Naive B cell (primary cell): ENCODE measurements at regions not wholly inside any gene's neighbourhood (a gene's known extent, or its start where the extent isn't known, plus 50 kb on each side); places are given as distances from the start of the nearest gene placed in this dataset.

Experiments used
- ATAC-seq, 2 donors: fragments of 150-1000 bp; cut with Tn5 transposase; 2 replicates each; pipeline ENCODE4 v1.10.0; 2021; ENCODE audit warnings: low read depth in 2 of 2, mild to moderate bottlenecking in 2 of 2, moderate library complexity in 2 of 2
- DNase-seq: peaks from one replicate; pipeline ENCODE4 v3.0.0; 2022
- H3K27ac Mint-ChIP-seq, 6 donors: one replicate each; pipeline ENCODE4 v1.8.0; 2020 to 2022; ENCODE audit warnings: mild to moderate bottlenecking in 6 of 6, mixed read lengths in 6 of 6, moderate library complexity in 5 of 6, inconsistent platforms in 2 of 6
- H3K27me3 Mint-ChIP-seq, 3 donors: one replicate each; pipeline ENCODE4 v1.8.0; 2021 to 2022; ENCODE audit warnings: mixed read lengths in 3 of 3, mild to moderate bottlenecking in 1 of 3
- H3K36me3 Mint-ChIP-seq, 2 donors: one replicate each; pipeline ENCODE4 v1.8.0; 2020 to 2022; ENCODE audit warnings: mixed read lengths in 2 of 2, inconsistent platforms in 1 of 2, mild to moderate bottlenecking in 1 of 2
- H3K4me1 Mint-ChIP-seq, 3 donors: one replicate each; pipeline ENCODE4 v1.8.0; 2020 to 2022; ENCODE audit warnings: mixed read lengths in 3 of 3, inconsistent platforms in 1 of 3, mild to moderate bottlenecking in 1 of 3, moderate library complexity in 1 of 3
- H3K4me3 Mint-ChIP-seq, 8 donors: one replicate each; pipeline ENCODE4 v1.8.0; 2020 to 2022; ENCODE audit warnings: mild to moderate bottlenecking in 8 of 8, mixed read lengths in 8 of 8, moderate library complexity in 8 of 8, inconsistent platforms in 2 of 8
- H3K9me3 Mint-ChIP-seq, 7 donors: one replicate each; pipeline ENCODE4 v1.8.0; 2020 to 2022; ENCODE audit warnings: mixed read lengths in 7 of 7, mild to moderate bottlenecking in 5 of 7, inconsistent platforms in 2 of 7, moderate library complexity in 1 of 7

DNA sequence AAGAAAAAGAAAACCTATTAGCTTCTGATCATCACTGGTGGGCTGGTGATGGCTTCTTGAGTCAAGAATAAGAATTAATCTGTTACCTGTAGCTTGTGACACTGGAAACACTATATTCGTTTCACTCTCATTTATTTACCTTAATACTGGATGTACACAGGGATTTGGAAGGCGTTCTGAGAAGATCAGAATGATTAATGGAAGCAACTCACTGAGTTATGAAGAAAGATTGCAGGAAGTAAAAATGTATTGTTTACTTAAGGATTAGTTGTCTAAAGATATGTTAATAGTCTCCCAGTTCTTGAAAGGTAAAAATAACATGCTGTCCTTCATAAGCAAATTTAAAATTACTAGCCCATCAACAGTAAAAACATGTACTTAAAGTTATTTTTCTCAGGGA is 644.9 kb upstream of the NCAM2 start:
- ATAC-seq (no peak), DNase-seq (no peak)
- Mint-ChIP-seq H3K27me3 (no peaks in the 10 kb centered on the region), H3K9me3 (peaks cover 0 to 8% (median 4%) of the 10 kb centered on the region in 7 donors), H3K36me3 (no peaks in the 10 kb centered on the region), H3K4me1 (no peaks in the 10 kb centered on the region), H3K27ac (no peak overlapping the region), H3K4me3 (no peak overlapping the region)

- H3K27ac Mint-ChIP-seq: no peak overlapping the region
- H3K9me3 Mint-ChIP-seq: peaks cover 0 to 7% (median 0%) of the 10 kb centered on the region in 7 donors
- H3K4me1 Mint-ChIP-seq: no peaks in the 10 kb centered on the region
- DNase-seq: no peak
- H3K4me3 Mint-ChIP-seq: no peak overlapping the region
- no peaks in the 10 kb centered on the region for H3K36me3 Mint-ChIP-seq
- ATAC-seq: no peak
- H3K27me3 Mint-ChIP-seq: no peaks in the 10 kb centered on the region
Observed at GRCh38 chr21:20373031-20373430, 625.2 kb upstream of the NCAM2 start.

DNA sequence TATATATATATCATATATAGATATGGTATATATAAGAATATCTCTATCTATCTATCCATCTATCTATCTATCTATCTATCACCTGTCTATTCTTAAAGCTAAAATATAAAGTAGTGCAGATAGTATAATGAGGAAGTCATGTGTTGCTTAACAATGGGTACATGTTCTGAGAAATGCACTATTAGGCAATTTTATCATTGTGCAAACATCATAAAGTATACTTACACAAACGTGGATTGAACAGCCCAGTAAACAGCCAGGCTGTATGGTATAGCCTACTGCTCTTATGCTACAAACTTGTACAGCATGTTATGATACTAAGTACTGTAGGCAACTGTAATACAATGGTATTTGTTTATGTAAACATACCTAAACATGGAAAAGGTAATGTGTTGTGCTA is 621.0 kb upstream of the NCAM2 start:
- ATAC-seq: no peak

GRCh38 chr21:20388400-20388799 is 609.8 kb upstream of the NCAM2 start:
- H3K9me3 Mint-ChIP-seq: peaks cover 6 to 15% (median 11%) of the 10 kb centered on the region in 7 donors
- H3K4me1 Mint-ChIP-seq: no peaks in the 10 kb centered on the region
- no peak overlapping the region for H3K4me3 Mint-ChIP-seq
- DNase-seq (no peak), ATAC-seq (no peak)
- H3K36me3 Mint-ChIP-seq: no peaks in the 10 kb centered on the region
- no peaks in the 10 kb centered on the region for H3K27me3 Mint-ChIP-seq
- H3K27ac Mint-ChIP-seq: no peak overlapping the region

More for the DNA sequence above, 621.0 kb upstream of the NCAM2 start:
- H3K4me1 Mint-ChIP-seq: no peaks in the 10 kb centered on the region
- no peaks in the 10 kb centered on the region for H3K27me3 Mint-ChIP-seq
- no peak for DNase-seq
- H3K36me3 Mint-ChIP-seq: no peaks in the 10 kb centered on the region
- H3K27ac Mint-ChIP-seq: no peak overlapping the region
- H3K9me3 Mint-ChIP-seq: peaks cover 0 to 6% (median 0%) of the 10 kb centered on the region in 7 donors
- no peak overlapping the region for H3K4me3 Mint-ChIP-seq

GRCh38 chr21:20396798-20397197 is 601.4 kb upstream of the NCAM2 start:
- Mint-ChIP-seq H3K4me3 (peak overlapping the region in 1 of 8 donors; percentile 54), H3K27me3 (no peaks in the 10 kb centered on the region), H3K9me3 (peaks cover 0 to 9% (median 2%) of the 10 kb centered on the region in 7 donors), H3K27ac (no peak overlapping the region), H3K36me3 (no peaks in the 10 kb centered on the region), H3K4me1 (no peaks in the 10 kb centered on the region)
- ATAC-seq (no peak), DNase-seq (no peak)

DNA sequence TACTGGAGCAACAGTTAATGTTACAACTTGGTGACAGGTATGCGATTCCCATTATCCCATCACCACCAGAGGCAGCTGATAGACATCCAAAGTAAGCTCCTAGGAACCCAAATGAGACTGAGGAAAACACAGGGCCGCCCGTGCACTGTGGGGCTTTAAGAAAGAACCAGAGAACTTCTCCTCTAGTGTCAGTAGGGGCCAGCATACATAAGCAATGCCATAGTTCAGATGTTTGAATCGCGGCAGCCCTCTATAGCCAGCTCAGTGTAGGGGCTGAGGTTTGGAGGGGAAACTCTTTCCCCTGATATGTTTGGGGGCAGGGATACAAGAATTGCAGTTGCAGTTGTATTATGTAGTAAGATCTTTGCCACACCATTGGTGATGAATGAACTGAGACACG is 593.3 kb upstream of the NCAM2 start:
- Mint-ChIP-seq H3K4me1 (no peaks in the 10 kb centered on the region), H3K9me3 (peaks cover 3 to 37% (median 6%) of the 10 kb centered on the region in 7 donors), H3K4me3 (no peak overlapping the region), H3K36me3 (no peaks in the 10 kb centered on the region), H3K27ac (no peak overlapping the region), H3K27me3 (no peaks in the 10 kb centered on the region)
- ATAC-seq (no peak), DNase-seq (no peak)

GRCh38 chr21:20418353-20418752 is 579.9 kb upstream of the NCAM2 start:
- no peaks in the 10 kb centered on the region for H3K4me1 Mint-ChIP-seq
- no peaks in the 10 kb centered on the region for H3K36me3 Mint-ChIP-seq
- no peak for DNase-seq
- no peaks in the 10 kb centered on the region for H3K27me3 Mint-ChIP-seq
- H3K4me3 Mint-ChIP-seq: no peak overlapping the region
- peaks cover 2 to 24% (median 13%) of the 10 kb centered on the region in 7 donors for H3K9me3 Mint-ChIP-seq
- ATAC-seq: no peak
- no peak overlapping the region for H3K27ac Mint-ChIP-seq

- Mint-ChIP-seq H3K27ac (no peak overlapping the region), H3K4me1 (no peaks in the 10 kb centered on the region), H3K4me3 (no peak overlapping the region), H3K27me3 (no peaks in the 10 kb centered on the region), H3K9me3 (peaks cover 2 to 24% (median 13%) of the 10 kb centered on the region in 7 donors), H3K36me3 (no peaks in the 10 kb centered on the region)
- DNase-seq (no peak), ATAC-seq (no peak)
Observed at GRCh38 chr21:20419772-20420171, 578.4 kb upstream of the NCAM2 start.

GRCh38 chr21:20424943-20425342 is 573.3 kb upstream of the NCAM2 start:
- DNase-seq (no peak), ATAC-seq (no peak)
- Mint-ChIP-seq H3K4me1 (no peaks in the 10 kb centered on the region), H3K9me3 (peaks cover 3 to 25% (median 5%) of the 10 kb centered on the region in 7 donors), H3K27me3 (no peaks in the 10 kb centered on the region), H3K27ac (no peak overlapping the region), H3K4me3 (no peak overlapping the region), H3K36me3 (no peaks in the 10 kb centered on the region)

GRCh38 chr21:20425856-20426255 is 572.4 kb upstream of the NCAM2 start:
- H3K4me3 Mint-ChIP-seq: no peak overlapping the region
- no peak overlapping the region for H3K27ac Mint-ChIP-seq

DNA sequence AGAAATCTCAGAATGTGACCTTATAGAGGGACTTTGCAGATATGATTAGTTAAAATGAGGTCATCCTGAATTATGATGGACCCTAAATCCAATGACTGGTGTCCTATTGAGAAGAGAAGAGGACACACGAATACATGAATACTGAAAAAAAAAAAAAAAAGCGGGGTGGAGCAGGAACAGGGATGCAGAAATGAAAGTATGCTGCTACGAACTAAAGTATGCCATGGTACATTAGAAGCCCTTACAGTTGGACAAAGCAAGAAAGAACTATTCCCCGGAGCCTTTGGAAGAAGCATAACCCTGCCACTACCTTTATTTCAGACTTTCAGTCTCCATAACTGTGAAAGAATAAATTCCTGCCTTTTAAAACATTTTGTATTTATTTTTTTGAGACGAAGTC is 557.9 kb upstream of the NCAM2 start:
- Mint-ChIP-seq H3K36me3 (no peaks in the 10 kb centered on the region), H3K4me1 (no peaks in the 10 kb centered on the region), H3K4me3 (no peak overlapping the region), H3K27me3 (no peaks in the 10 kb centered on the region), H3K9me3 (peaks cover 0 to 7% (median 4%) of the 10 kb centered on the region in 7 donors), H3K27ac (no peak overlapping the region)
- no peak for ATAC-seq
- DNase-seq: no peak

More at GRCh38 chr21:20425856-20426255, 572.4 kb upstream of the NCAM2 start:
- no peaks in the 10 kb centered on the region for H3K36me3 Mint-ChIP-seq
- DNase-seq (no peak), ATAC-seq (no peak)
- H3K27me3 Mint-ChIP-seq: no peaks in the 10 kb centered on the region
- H3K4me1 Mint-ChIP-seq: no peaks in the 10 kb centered on the region
- peaks cover 3 to 22% (median 5%) of the 10 kb centered on the region in 7 donors for H3K9me3 Mint-ChIP-seq

DNA sequence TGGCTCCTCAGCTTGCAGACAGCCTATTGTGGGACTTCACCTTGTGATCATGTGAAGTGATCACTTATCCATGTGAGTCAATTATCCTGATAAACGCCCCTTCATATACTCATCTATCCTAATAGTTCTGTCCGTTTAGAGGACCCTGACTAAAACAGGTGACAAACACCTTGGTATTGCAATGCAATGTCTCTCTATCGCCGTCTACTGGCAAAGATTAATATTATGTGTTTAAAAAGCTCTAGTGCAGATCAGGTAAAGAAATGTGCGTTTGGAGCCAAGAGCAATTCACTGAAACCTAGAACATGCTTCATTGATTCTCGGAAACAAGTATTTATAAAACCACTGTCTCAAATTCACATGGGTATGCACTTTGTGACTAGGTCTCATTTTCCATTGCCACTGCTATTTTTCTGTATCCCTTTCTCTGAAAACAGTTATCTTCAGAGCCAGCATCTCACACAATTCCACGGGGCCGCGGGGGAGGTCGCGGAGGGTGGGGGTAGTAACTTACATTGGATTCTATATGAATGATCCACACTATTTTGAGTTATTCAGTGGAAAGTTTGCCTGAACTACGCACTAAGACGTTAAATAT is 554.6 kb upstream of the NCAM2 start:
- Mint-ChIP-seq H3K4me1 (no peaks in the 10 kb centered on the region), H3K27ac (no peak overlapping the region), H3K9me3 (peaks cover 0 to 7% (median 4%) of the 10 kb centered on the region in 7 donors), H3K36me3 (no peaks in the 10 kb centered on the region), H3K27me3 (no peaks in the 10 kb centered on the region), H3K4me3 (no peak overlapping the region)
- DNase-seq: no peak
- ATAC-seq: no peak

DNA sequence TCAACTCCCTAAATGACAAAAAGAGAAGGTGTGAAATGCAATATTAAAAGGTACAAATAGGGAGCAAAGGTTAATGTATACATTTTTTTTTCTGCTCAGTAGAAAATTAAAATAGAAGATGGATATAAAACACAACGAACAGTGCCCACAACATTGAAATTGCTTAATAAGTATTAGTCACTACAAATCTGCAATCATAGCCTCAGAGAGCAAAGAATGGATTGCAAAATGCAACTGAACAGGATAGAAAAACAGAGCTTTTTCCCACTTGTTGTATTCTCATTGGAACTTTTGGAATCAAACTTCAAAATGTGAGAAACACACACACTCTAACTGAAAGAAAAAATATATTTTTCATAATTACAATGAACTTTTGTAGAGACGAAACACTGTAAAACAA is 552.2 kb upstream of the NCAM2 start:
- Mint-ChIP-seq H3K27ac (no peak overlapping the region), H3K36me3 (no peaks in the 10 kb centered on the region), H3K4me3 (no peak overlapping the region), H3K9me3 (peaks cover 0 to 7% (median 4%) of the 10 kb centered on the region in 7 donors), H3K27me3 (no peaks in the 10 kb centered on the region), H3K4me1 (no peaks in the 10 kb centered on the region)
- DNase-seq (no peak), ATAC-seq (no peak)

DNA sequence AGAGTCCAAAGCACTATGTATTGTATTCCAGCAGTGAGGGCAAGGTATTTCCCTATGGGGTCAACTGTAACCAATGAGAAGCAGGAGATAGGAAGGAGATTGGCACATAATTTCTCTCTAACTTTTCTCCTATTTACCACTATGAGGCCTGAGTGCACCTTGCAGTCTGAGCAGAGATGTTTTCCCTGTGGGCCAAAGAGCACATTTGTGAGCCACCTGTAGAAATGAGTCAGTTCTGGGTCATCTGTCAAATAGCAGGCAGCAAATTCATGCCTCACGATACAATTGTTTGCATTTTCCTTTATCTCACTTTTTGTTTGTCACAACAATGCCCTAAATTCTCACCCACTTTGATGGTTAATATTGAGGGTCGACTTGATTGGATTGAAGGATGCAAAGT is 547.2 kb upstream of the NCAM2 start:
- H3K27ac Mint-ChIP-seq: no peak overlapping the region
- no peaks in the 10 kb centered on the region for H3K36me3 Mint-ChIP-seq
- H3K4me3 Mint-ChIP-seq: no peak overlapping the region
- DNase-seq: no peak
- ATAC-seq: no peak
- H3K4me1 Mint-ChIP-seq: no peaks in the 10 kb centered on the region
- H3K9me3 Mint-ChIP-seq: peaks cover 0 to 4% (median 0%) of the 10 kb centered on the region in 7 donors
- no peaks in the 10 kb centered on the region for H3K27me3 Mint-ChIP-seq

DNA sequence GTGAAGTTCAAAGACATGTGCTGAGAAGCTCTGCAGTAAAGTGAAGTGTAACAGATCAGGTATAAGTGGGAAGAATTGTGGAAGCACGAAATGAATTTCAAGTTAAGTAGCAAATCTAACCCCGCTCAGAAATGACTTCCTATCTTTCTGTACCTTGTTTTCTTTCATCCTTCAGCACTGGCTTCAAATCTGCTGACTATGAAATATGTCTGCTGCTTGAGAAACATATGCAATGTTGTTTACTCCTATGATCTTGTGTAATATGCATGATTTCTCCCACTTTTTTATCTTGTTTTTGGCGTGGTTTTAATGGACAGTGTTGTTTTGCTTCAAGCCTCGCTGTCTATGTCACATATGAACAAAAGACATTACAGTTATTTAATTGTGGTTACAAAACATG is 545.3 kb upstream of the NCAM2 start:
- Mint-ChIP-seq H3K4me3 (no peak overlapping the region), H3K27me3 (no peaks in the 10 kb centered on the region), H3K9me3 (peaks cover 0 to 4% (median 0%) of the 10 kb centered on the region in 7 donors), H3K36me3 (no peaks in the 10 kb centered on the region), H3K27ac (no peak overlapping the region), H3K4me1 (no peaks in the 10 kb centered on the region)
- DNase-seq: no peak
- ATAC-seq: no peak
